Ectodermal cell (in vitro differentiated cells): ENCODE measurements at regions not wholly inside any gene's neighbourhood (a gene's known extent, or its start where the extent isn't known, plus 50 kb on each side); places are given as distances from the start of the nearest gene placed in this dataset.

Source experiments
- H3K27ac ChIP-seq: 2 replicates; pipeline ENCODE4 v1.7.0; 2013; ENCODE audit warnings: mild to moderate bottlenecking, low read depth, low read length; ENCODE audit not compliant: insufficient read depth, poor library complexity, severe bottlenecking
- H3K27me3 ChIP-seq: 2 replicates; pipeline ENCODE4 v1.7.0; 2013; ENCODE audit warnings: mild to moderate bottlenecking, low read length; ENCODE audit not compliant: insufficient read depth, control insufficient read depth, poor library complexity, severe bottlenecking
- H3K36me3 ChIP-seq: one replicate; pipeline ENCODE4 v1.7.0; 2013; ENCODE audit warnings: low read length; ENCODE audit not compliant: control insufficient read depth, insufficient read depth
- H3K4me1 ChIP-seq: one replicate; pipeline ENCODE4 v1.7.0; 2013; ENCODE audit warnings: low read length; ENCODE audit not compliant: control insufficient read depth, insufficient read depth
- H3K4me3 ChIP-seq: 2 replicates; pipeline ENCODE4 v1.7.0; 2013; ENCODE audit warnings: low read depth, low read length, control low read depth; ENCODE audit not compliant: insufficient read depth
- H3K9me3 ChIP-seq: 2 replicates; pipeline ENCODE4 v1.7.0; 2013; ENCODE audit warnings: mild to moderate bottlenecking, low read length, moderate library complexity; ENCODE audit not compliant: control insufficient read depth
- WGBS, 2 experiments: methylation state at CpG; one replicate each; pipeline ENCODE4 v1.1.7; 2013; ENCODE audit warnings: missing lambda C conversion rate in 2 of 2; 5-methylcytosine and 5-hydroxymethylcytosine counted together

- no peaks in the 10 kb centered on the region for H3K9me3 ChIP-seq
- no peak overlapping the region for H3K27ac ChIP-seq
- no peaks in the 10 kb centered on the region for H3K27me3 ChIP-seq
- whole genome bisulfite sequencing, 2 experiments, result 91 to 93% methylated on average over 14 of the region's 21 CpGs
- no peaks in the 10 kb centered on the region for H3K36me3 ChIP-seq
- H3K4me1 ChIP-seq, result no peaks in the 10 kb centered on the region
- H3K4me3 ChIP-seq, result no peak overlapping the region
These were observed 148.2 kb downstream of the BMP7 start for GRCh38 chr20:57118107-57118769.
